AG04450 (cell line): ENCODE measurements at regions not wholly inside any gene's neighbourhood (a gene's known extent, or its start where the extent isn't known, plus 50 kb on each side); places are given as distances from the start of the nearest gene placed in this dataset.

ENCODE experiments used
- CTCF ChIA-PET: fragments of 300-600, 350-600 bp; formaldehyde crosslinking; extraction: SDS; loops from one replicate; lab custom pipeline; 2022; ENCODE audit warnings: antibody characterized with exemption, inconsistent platforms; lab: Charles Lee
- POLR2A ChIA-PET: fragments of 350-600 bp; formaldehyde crosslinking; extraction: SDS; loops from one replicate; lab custom pipeline; 2021; ENCODE audit warnings: antibody characterized with exemption, inconsistent platforms; lab: Yijun Ruan, JAX
- DNase-seq: peaks from one replicate; pipeline ENCODE4 v3.0.0-alpha.2; 2011; ENCODE audit warnings: low read depth, low spot score
- H3K27ac ChIP-seq: one replicate; pipeline ENCODE4 v1.5.1; 2012; ENCODE audit warnings: low read depth, low read length, control low read depth
- H3K27me3 ChIP-seq: one replicate; pipeline ENCODE4 v1.6.0; 2012; ENCODE audit warnings: low read length; ENCODE audit not compliant: control insufficient read depth, insufficient read depth
- H3K4me3 ChIP-seq: 2 replicates; pipeline ENCODE4 v1.5.1; 2011; ENCODE audit warnings: mild to moderate bottlenecking, low read depth, low read length, control low read depth
- H3K9me3 ChIP-seq: 2 replicates; pipeline ENCODE4 v1.5.1; 2012; ENCODE audit warnings: low read length; ENCODE audit not compliant: control insufficient read depth, insufficient read depth
- TF ChIP-seq, protein P1 (sequence below): IDR thresholded peaks from 2 replicates; pipeline ENCODE4 v1.5.1; 2011; ENCODE audit warnings: low read depth, low read length, control low read depth, inconsistent platforms

DNA sequence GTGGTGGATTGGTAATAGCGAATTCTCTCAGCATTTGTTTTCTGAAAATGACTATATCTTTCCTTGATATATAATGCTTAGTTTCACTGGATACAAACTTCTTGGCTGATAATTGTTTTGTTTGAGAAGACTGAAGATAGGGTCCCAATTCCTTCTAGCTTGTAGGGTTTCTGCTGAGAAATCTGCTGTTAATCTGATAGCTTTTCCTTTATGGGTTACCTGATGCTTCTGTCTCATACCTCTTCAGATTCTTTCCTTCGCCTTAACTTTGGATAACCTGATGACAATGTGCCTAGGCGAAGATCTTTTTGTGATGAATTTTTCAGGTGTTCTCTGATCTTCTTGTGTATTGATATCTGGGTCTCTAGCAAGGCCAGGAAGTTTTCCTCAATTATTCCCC is 94.7 kb upstream of the ACO1 start:
- Histone ChIP-seq H3K27ac (no peak overlapping the region), H3K4me3 (no peak overlapping the region), H3K9me3 (no peaks in the 10 kb centered on the region), H3K27me3 (no peaks in the 10 kb centered on the region)
- ChIA-PET CTCF (no interaction called here), POLR2A (no interaction called here)
- DNase-seq, result no peak
- TF ChIP-seq, protein P1, sequence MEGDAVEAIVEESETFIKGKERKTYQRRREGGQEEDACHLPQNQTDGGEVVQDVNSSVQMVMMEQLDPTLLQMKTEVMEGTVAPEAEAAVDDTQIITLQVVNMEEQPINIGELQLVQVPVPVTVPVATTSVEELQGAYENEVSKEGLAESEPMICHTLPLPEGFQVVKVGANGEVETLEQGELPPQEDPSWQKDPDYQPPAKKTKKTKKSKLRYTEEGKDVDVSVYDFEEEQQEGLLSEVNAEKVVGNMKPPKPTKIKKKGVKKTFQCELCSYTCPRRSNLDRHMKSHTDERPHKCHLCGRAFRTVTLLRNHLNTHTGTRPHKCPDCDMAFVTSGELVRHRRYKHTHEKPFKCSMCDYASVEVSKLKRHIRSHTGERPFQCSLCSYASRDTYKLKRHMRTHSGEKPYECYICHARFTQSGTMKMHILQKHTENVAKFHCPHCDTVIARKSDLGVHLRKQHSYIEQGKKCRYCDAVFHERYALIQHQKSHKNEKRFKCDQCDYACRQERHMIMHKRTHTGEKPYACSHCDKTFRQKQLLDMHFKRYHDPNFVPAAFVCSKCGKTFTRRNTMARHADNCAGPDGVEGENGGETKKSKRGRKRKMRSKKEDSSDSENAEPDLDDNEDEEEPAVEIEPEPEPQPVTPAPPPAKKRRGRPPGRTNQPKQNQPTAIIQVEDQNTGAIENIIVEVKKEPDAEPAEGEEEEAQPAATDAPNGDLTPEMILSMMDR, result no peak

DNA sequence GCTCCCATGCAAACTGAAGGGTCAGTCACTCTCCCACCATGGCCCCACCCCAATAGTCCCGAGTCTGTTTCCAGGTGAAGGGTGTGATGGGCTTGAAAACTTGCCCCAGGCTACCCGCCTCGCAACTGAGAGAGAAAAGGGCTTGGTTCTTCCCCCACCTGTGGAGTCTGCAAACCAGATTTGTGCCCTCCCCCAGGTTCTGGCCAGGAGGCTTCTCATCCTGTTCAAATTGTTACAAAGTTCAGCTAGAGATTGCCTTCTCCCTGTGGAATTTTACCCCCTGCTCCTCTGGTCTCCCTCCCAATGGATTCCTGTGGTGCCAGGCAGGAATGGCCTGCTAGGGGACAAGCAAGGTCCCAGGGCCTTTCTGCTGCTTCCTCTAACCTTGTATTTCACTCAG is 93.1 kb upstream of the ACO1 start:
- ChIA-PET CTCF (no interaction called here), POLR2A (no interaction called here)
- H3K9me3 ChIP-seq, result no peaks in the 10 kb centered on the region
- no peak for DNase-seq
- H3K27me3 ChIP-seq, result no peaks in the 10 kb centered on the region
- H3K27ac ChIP-seq, result no peak overlapping the region
- H3K4me3 ChIP-seq, result no peak overlapping the region
- TF ChIP-seq, protein P1, result no peak

DNA sequence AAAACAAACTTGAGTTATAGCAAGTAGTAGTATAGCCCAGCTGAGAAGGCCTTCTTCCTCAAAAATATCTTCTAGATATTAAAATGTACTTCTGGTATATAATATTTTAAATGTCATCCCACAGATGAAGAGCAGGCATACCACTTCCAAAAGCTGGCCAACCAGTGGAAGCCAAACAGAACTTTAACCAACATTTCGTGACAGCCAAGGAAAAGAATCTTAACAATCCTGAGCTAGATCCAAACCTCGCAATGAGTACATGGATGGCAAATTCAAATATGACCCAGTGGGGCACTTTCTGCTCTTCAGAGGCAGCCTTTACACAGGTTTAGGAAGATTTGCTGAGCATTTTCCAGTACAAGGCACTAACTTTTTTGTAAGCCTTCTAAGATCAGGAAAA is 91.8 kb upstream of the ACO1 start:
- no peak for DNase-seq
- TF ChIP-seq, protein P1, result no peak

DNA sequence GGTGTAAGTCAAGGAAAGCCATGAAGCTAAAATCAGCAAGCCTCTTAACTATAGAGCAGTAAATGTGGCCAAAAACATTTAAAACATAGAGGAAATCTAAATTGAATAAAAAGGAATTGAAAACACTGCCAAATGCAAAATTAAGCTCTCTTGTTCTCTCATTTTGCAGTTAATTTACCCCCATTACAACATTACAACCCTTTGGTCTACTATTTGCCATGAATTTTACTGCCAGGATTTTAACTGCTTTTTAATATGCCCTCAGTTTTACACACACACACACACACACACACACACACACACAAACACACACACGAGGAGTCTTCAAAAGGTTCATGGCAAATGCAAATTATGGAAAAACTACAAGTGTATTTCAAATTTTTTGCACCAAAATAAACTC is 91.4 kb upstream of the ACO1 start:
- no peaks in the 10 kb centered on the region for H3K9me3 ChIP-seq
- CTCF ChIA-PET, result no interaction called here
- H3K4me3 ChIP-seq, result no peak overlapping the region
- POLR2A ChIA-PET, result no interaction called here
- TF ChIP-seq, protein P1, result no peak
- no peaks in the 10 kb centered on the region for H3K27me3 ChIP-seq
- no peak overlapping the region for H3K27ac ChIP-seq
- DNase-seq, result no peak

More for the DNA sequence above, 91.8 kb upstream of the ACO1 start:
- no peaks in the 10 kb centered on the region for H3K27me3 ChIP-seq
- H3K9me3 ChIP-seq, result no peaks in the 10 kb centered on the region
- ChIA-PET POLR2A (no interaction called here), CTCF (no interaction called here)
- no peak overlapping the region for H3K27ac ChIP-seq
- no peak overlapping the region for H3K4me3 ChIP-seq

DNA sequence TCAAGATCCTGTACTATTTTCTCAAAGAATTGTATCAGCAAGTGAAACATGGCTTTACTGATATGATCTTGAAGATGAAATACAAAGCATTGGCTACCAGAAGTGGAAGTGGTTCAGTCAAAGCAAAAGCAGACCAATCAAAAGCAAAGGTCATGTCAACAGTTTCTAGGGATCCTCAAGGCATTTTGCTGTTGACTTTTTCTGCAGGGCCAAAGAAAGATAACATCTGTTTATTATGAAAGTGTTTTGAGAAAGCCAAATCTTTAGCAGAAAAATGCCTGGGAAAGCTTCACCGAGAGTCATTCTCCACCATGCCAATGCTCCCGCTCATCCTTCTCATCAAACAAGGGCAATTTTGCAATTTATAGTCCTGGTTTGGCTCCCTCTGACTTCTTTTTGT is 90.3 kb upstream of the ACO1 start:
- Histone ChIP-seq H3K9me3 (no peaks in the 10 kb centered on the region), H3K27ac (no peak overlapping the region), H3K27me3 (no peaks in the 10 kb centered on the region), H3K4me3 (no peak overlapping the region)
- POLR2A ChIA-PET, result no interaction called here
- DNase-seq, result no peak
- CTCF ChIA-PET, result no interaction called here
- TF ChIP-seq, protein P1, result no peak
